ENCODE measurements at regions not wholly inside any gene's neighbourhood (a gene's known extent, or its start where the extent isn't known, plus 50 kb on each side); places are given as distances from the start of the nearest gene placed in this dataset.
"Not testable (repeated sequence)": the region's sequence is repeated elsewhere in the genome, so short reads cannot be mapped to it uniquely, and the experiment has no call there.

GRCh38 chr10:9910446-9910845 lies 1107.2 kb upstream of the CELF2 start:
- peak; percentile 25 for DNase-seq

GRCh38 chr10:9911488-9911887 lies 1106.2 kb upstream of the CELF2 start:
- no peak for DNase-seq

GRCh38 chr10:9913876-9914514 lies 1103.7 kb upstream of the CELF2 start:
- DNase-seq = no peak

GRCh38 chr10:9921544-9921943 lies 1096.1 kb upstream of the CELF2 start:
- DNase-seq = no peak

GRCh38 chr10:9922126-9922870 lies 1095.4 kb upstream of the CELF2 start:
- DNase-seq = no peak

GRCh38 chr10:9926003-9926402 lies 1091.7 kb upstream of the CELF2 start:
- DNase-seq = no peak

- DNase-seq = no peak
Observed at GRCh38 chr10:9926881-9927280, 1090.8 kb upstream of the CELF2 start.

GRCh38 chr10:9939716-9940115 lies 1078.0 kb upstream of the CELF2 start:
- DNase-seq = no peak

- DNase-seq = no peak
Observed at GRCh38 chr10:9944690-9945089, 1073.0 kb upstream of the CELF2 start.

GRCh38 chr10:9950070-9950469 lies 1067.6 kb upstream of the CELF2 start:
- no peak for DNase-seq

GRCh38 chr10:9951481-9952257 lies 1066.0 kb upstream of the CELF2 start:
- DNase-seq = no peak

- DNase-seq = no peak
Observed at GRCh38 chr10:9957351-9957750, 1060.3 kb upstream of the CELF2 start.

- DNase-seq = not testable (repeated sequence)
Observed at GRCh38 chr10:9957876-9958275, 1059.8 kb upstream of the CELF2 start.

- no peak for DNase-seq
Observed at GRCh38 chr10:9965341-9965740, 1052.3 kb upstream of the CELF2 start.

- no peak for DNase-seq
Observed at GRCh38 chr10:9986786-9987185, 1030.9 kb upstream of the CELF2 start.

- DNase-seq = no peak
Observed at GRCh38 chr10:9987197-9987596, 1030.5 kb upstream of the CELF2 start.

- DNase-seq = peak; percentile 33
Observed at GRCh38 chr10:9992661-9993060, 1025.0 kb upstream of the CELF2 start.

- no peak for DNase-seq
Observed at GRCh38 chr10:9994131-9994530, 1023.5 kb upstream of the CELF2 start.

GRCh38 chr10:9999627-10000026 lies 1018.0 kb upstream of the CELF2 start:
- no peak for DNase-seq

- DNase-seq = peak; percentile 22
Observed at GRCh38 chr10:10007957-10008356, 1009.7 kb upstream of the CELF2 start.

- no peak for DNase-seq
Observed at GRCh38 chr10:10010397-10010796, 1007.3 kb upstream of the CELF2 start.

- DNase-seq = no peak
Observed at GRCh38 chr10:10014846-10015245, 1002.8 kb upstream of the CELF2 start.

- no peak for DNase-seq
Observed at GRCh38 chr10:10017716-10018115, 1000.0 kb upstream of the CELF2 start.

GRCh38 chr10:10020945-10021344 lies 996.7 kb upstream of the CELF2 start:
- no peak for DNase-seq
